ENCODE measurements at regions not wholly inside any gene's neighbourhood (a gene's known extent, or its start where the extent isn't known, plus 50 kb on each side); places are given as distances from the start of the nearest gene placed in this dataset.
"Not testable (repeated sequence)": the region's sequence is repeated elsewhere in the genome, so short reads cannot be mapped to it uniquely, and the experiment has no call there.

DNA sequence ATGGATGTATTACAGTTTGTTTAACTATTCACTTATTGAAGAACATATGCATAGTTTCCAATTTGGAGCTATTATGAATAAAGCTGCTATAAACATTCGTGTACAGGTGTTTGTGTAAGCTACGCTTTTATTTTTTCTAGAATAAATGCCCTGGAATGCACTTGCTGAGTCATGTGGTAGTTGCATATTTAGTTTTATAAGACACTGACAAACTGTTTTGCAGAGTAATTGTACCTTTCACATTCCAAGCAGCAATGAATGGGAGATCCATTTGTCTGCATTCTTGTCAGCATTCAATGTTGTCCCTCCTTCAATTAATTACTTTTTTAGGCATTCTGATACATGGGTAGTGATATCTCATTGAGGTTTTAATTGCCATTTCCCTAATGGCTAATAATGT is 373.6 kb upstream of the GHITM start:
- Histone ChIP-seq H3K4me2 (replicated peaks; ENCODE audit: extremely low read depth, low read length, poor library complexity, severe bottlenecking) (no peak overlapping the region), H2AFZ (ENCODE audit: insufficient read depth, low read depth, low read length, poor library complexity, severe bottlenecking) (no peak overlapping the region), H3K4me3 (replicated peaks in 1 of 3; ENCODE audit: low read depth in 2 of 3, low read length in 3 of 3) (no peak overlapping the region), H3K27ac (ENCODE audit: low read depth in 1 of 2, low read length in 2 of 2) (no peak overlapping the region), H3K36me3 (replicated peaks in 1 of 2; ENCODE audit: control insufficient read depth in 1 of 2, insufficient read depth in 2 of 2, low read length in 2 of 2) (no peaks in the 10 kb centered on the region), H3K9ac (ENCODE audit: insufficient read depth, low read length, poor library complexity, severe bottlenecking) (no peak overlapping the region), H4K20me1 (ENCODE audit: insufficient read depth, low read length) (no peaks in the 10 kb centered on the region), H3K79me2 (ENCODE audit: insufficient read depth, low read length) (no peaks in the 10 kb centered on the region), H3K27me3 (ENCODE audit: control insufficient read depth in 2 of 2, insufficient read depth in 2 of 2, low read length in 2 of 2) (no peaks in the 10 kb centered on the region), H3K9me3 (replicated peaks in 1 of 2; ENCODE audit: control insufficient read depth in 1 of 2, insufficient read depth in 1 of 2, low read length in 2 of 2) (peaks cover 0 to 4% of the 10 kb centered on the region in 2 donors), H3K4me1 (ENCODE audit: control insufficient read depth in 1 of 2, insufficient read depth in 2 of 2, low read length in 2 of 2) (no peaks in the 10 kb centered on the region)
- intact Hi-C loops (cut with micrococcal nuclease) = no loop called here
- Mint-ChIP-seq H3K4me3 (no peak overlapping the region), H3K27ac (no peak overlapping the region), H3K4me1 (no peaks in the 10 kb centered on the region), H3K27me3 (ENCODE audit: low read depth in 3 of 3) (no peaks in the 10 kb centered on the region), H3K9me3 (peaks cover 0 to 11% (median 0%) of the 10 kb centered on the region in 7 donors), H3K36me3 (no peaks in the 10 kb centered on the region)
- no peak for DNase-seq
- TF ChIP-seq, protein P1, sequence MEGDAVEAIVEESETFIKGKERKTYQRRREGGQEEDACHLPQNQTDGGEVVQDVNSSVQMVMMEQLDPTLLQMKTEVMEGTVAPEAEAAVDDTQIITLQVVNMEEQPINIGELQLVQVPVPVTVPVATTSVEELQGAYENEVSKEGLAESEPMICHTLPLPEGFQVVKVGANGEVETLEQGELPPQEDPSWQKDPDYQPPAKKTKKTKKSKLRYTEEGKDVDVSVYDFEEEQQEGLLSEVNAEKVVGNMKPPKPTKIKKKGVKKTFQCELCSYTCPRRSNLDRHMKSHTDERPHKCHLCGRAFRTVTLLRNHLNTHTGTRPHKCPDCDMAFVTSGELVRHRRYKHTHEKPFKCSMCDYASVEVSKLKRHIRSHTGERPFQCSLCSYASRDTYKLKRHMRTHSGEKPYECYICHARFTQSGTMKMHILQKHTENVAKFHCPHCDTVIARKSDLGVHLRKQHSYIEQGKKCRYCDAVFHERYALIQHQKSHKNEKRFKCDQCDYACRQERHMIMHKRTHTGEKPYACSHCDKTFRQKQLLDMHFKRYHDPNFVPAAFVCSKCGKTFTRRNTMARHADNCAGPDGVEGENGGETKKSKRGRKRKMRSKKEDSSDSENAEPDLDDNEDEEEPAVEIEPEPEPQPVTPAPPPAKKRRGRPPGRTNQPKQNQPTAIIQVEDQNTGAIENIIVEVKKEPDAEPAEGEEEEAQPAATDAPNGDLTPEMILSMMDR (IDR thresholded peaks at IDR 0.05) = no peak
- no CpG with 5 or more reads among the region's 2 CpGs for WGBS (ENCODE audit: insufficient coverage)

DNA sequence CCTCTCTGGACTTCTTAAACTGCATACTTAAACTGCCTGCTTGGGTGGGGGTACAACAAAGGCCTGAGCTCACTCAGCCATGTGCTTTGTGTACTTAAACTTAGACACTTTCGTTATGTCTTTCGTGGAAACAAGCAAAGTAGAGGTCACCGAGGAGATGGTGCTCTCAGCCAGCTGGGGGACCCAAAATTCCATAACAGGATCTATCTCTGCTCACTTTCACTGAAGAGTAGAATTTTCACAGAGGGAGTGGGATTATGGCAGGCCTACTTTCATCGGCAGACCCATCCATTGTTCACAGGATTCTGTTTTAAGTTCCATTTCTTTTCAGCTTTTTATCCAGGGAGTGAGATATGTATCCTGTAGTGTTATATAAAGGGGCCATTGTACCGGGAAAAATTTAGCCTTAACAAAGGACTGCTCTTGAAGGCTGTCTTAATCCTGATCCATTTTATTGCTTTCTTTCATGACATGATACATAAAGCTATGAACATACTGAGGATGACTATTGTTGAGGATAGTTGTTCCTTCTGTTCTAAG is 370.0 kb upstream of the GHITM start:
- Histone ChIP-seq H3K4me2 (replicated peaks; ENCODE audit: extremely low read depth, low read length, poor library complexity, severe bottlenecking) (no peak overlapping the region), H3K27me3 (ENCODE audit: control insufficient read depth in 2 of 2, insufficient read depth in 2 of 2, low read length in 2 of 2) (no peaks in the 10 kb centered on the region), H4K20me1 (ENCODE audit: insufficient read depth, low read length) (no peaks in the 10 kb centered on the region), H3K36me3 (replicated peaks in 1 of 2; ENCODE audit: control insufficient read depth in 1 of 2, insufficient read depth in 2 of 2, low read length in 2 of 2) (no peaks in the 10 kb centered on the region), H3K27ac (ENCODE audit: low read depth in 1 of 2, low read length in 2 of 2) (no peak overlapping the region), H3K79me2 (ENCODE audit: insufficient read depth, low read length) (no peaks in the 10 kb centered on the region), H2AFZ (ENCODE audit: insufficient read depth, low read depth, low read length, poor library complexity, severe bottlenecking) (no peak overlapping the region), H3K4me1 (ENCODE audit: control insufficient read depth in 1 of 2, insufficient read depth in 2 of 2, low read length in 2 of 2) (no peaks in the 10 kb centered on the region), H3K4me3 (replicated peaks in 1 of 3; ENCODE audit: low read depth in 2 of 3, low read length in 3 of 3) (no peak overlapping the region), H3K9ac (ENCODE audit: insufficient read depth, low read length, poor library complexity, severe bottlenecking) (no peak overlapping the region), H3K9me3 (replicated peaks in 1 of 2; ENCODE audit: control insufficient read depth in 1 of 2, insufficient read depth in 1 of 2, low read length in 2 of 2) (peaks cover 5 to 11% of the 10 kb centered on the region in 2 donors)
- no peak for DNase-seq
- Mint-ChIP-seq H3K36me3 (no peaks in the 10 kb centered on the region), H3K4me3 (no peak overlapping the region), H3K27ac (no peak overlapping the region), H3K27me3 (ENCODE audit: low read depth in 3 of 3) (no peaks in the 10 kb centered on the region), H3K4me1 (no peaks in the 10 kb centered on the region), H3K9me3 (peaks cover 1 to 13% (median 6%) of the 10 kb centered on the region in 7 donors)
- intact Hi-C loops (cut with micrococcal nuclease) = no loop called here
- 80% methylated on average over 1 of the region's 5 CpGs for WGBS (ENCODE audit: insufficient coverage)
- TF ChIP-seq, protein P1 (IDR thresholded peaks at IDR 0.05) = no peak

DNA sequence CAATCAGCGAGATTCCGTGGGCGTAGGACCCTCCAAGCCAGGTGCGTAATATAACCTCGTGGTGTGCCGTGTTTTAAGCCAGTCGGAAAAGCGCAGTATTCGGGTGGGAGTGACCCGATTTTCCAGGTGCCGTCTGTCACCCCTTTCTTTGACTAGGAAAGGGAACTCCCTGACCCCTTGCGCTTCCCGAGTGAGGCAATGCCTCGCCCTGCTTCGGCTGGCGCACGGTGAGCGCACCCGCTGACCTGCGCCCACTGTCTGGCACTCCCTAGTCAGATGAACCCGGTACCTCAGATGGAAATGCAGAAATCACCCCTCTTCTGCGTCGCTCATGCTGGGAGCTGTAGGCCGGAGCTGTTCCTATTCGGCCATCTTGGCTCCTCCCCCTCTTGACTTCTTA is 352.6 kb upstream of the GHITM start:
- H3K36me3 ChIP-seq (replicated peaks in 1 of 2; ENCODE audit: control insufficient read depth in 1 of 2, insufficient read depth in 2 of 2, low read length in 2 of 2); H3K4me1 Mint-ChIP-seq; H3K27ac Mint-ChIP-seq; H3K36me3 Mint-ChIP-seq; DNase-seq; H3K27me3 ChIP-seq (ENCODE audit: control insufficient read depth in 2 of 2, insufficient read depth in 2 of 2, low read length in 2 of 2); H4K20me1 ChIP-seq (ENCODE audit: insufficient read depth, low read length); H3K27ac ChIP-seq (ENCODE audit: low read depth in 1 of 2, low read length in 2 of 2); H3K4me2 ChIP-seq (replicated peaks; ENCODE audit: extremely low read depth, low read length, poor library complexity, severe bottlenecking); H3K27me3 Mint-ChIP-seq (ENCODE audit: low read depth in 3 of 3); H3K4me1 ChIP-seq (ENCODE audit: control insufficient read depth in 1 of 2, insufficient read depth in 2 of 2, low read length in 2 of 2); H3K4me3 ChIP-seq (replicated peaks in 1 of 3; ENCODE audit: low read depth in 2 of 3, low read length in 3 of 3); H3K4me3 Mint-ChIP-seq; intact Hi-C loops (cut with micrococcal nuclease); H3K9ac ChIP-seq (ENCODE audit: insufficient read depth, low read length, poor library complexity, severe bottlenecking); H2AFZ ChIP-seq (ENCODE audit: insufficient read depth, low read depth, low read length, poor library complexity, severe bottlenecking); H3K79me2 ChIP-seq (ENCODE audit: insufficient read depth, low read length): not testable (repeated sequence)
- H3K9me3 Mint-ChIP-seq = peaks cover 9 to 19% (median 17%) of the 10 kb centered on the region in 7 donors
- WGBS (ENCODE audit: insufficient coverage) = 94% methylated on average over 13 of the region's 25 CpGs
- H3K9me3 ChIP-seq (replicated peaks in 1 of 2; ENCODE audit: control insufficient read depth in 1 of 2, insufficient read depth in 1 of 2, low read length in 2 of 2) = peaks cover 24 to 28% of the 10 kb centered on the region in 2 donors

All from CD14-positive monocyte (primary cell).